IPS DF 6.9 (cell line): ENCODE measurements at regions not wholly inside any gene's neighbourhood (a gene's known extent, or its start where the extent isn't known, plus 50 kb on each side); places are given as distances from the start of the nearest gene placed in this dataset.

ENCODE experiments used
- DNase-seq: peaks from one replicate; pipeline ENCODE4 v3.0.0-alpha.2; 2013; ENCODE audit warnings: low read depth, low spot score
- H3K27ac ChIP-seq: one replicate; pipeline ENCODE4 v1.5.1; 2013; ENCODE audit warnings: low read length, control low read depth
- H3K27me3 ChIP-seq: 2 replicates; pipeline ENCODE4 v1.6.1; 2013; ENCODE audit warnings: mild to moderate bottlenecking, low read length; ENCODE audit not compliant: control insufficient read depth, insufficient read depth
- H3K36me3 ChIP-seq: 2 replicates; pipeline ENCODE4 v1.6.1; 2013; ENCODE audit warnings: low read length; ENCODE audit not compliant: control insufficient read depth, insufficient read depth
- H3K4me1 ChIP-seq: 2 replicates; pipeline ENCODE4 v1.6.1; 2013; ENCODE audit warnings: low read length; ENCODE audit not compliant: control insufficient read depth, insufficient read depth
- H3K4me3 ChIP-seq: 2 replicates; pipeline ENCODE4 v1.5.1; 2013; ENCODE audit warnings: mild to moderate bottlenecking, low read length
- H3K9me3 ChIP-seq: 2 replicates; pipeline ENCODE4 v1.6.1; 2013; ENCODE audit warnings: low read length, inconsistent platforms; ENCODE audit not compliant: control insufficient read depth, insufficient read depth
- WGBS: extraction: QIAGEN DNeasy Blood & Tissue Kit; methylation state at CpG from one replicate; pipeline ENCODE4 v1.1.7; 2013; ENCODE audit warnings: mixed read lengths, missing lambda C conversion rate; ENCODE audit not compliant: insufficient read length, insufficient coverage; 5-methylcytosine and 5-hydroxymethylcytosine counted together

- Histone ChIP-seq H3K27ac (no peak overlapping the region), H3K4me1 (no peaks in the 10 kb centered on the region), H3K27me3 (no peaks in the 10 kb centered on the region), H3K4me3 (no peak overlapping the region), H3K9me3 (no peaks in the 10 kb centered on the region), H3K36me3 (no peaks in the 10 kb centered on the region)
- no CpG with 5 or more reads among the region's 2 CpGs for WGBS
- DNase-seq = no peak
Observed at GRCh38 chr3:34235096-34235495, 436.7 kb downstream of the PDCD6IP start.

GRCh38 chr3:34237946-34238345 lies 439.5 kb downstream of the PDCD6IP start:
- Histone ChIP-seq H3K27ac (no peak overlapping the region), H3K4me3 (no peak overlapping the region), H3K27me3 (no peaks in the 10 kb centered on the region), H3K4me1 (no peaks in the 10 kb centered on the region), H3K9me3 (no peaks in the 10 kb centered on the region), H3K36me3 (no peaks in the 10 kb centered on the region)
- WGBS = no CpG with 5 or more reads among the region's 1 CpG
- no peak for DNase-seq

GRCh38 chr3:34238407-34238806 lies 440.0 kb downstream of the PDCD6IP start:
- no peaks in the 10 kb centered on the region for H3K36me3 ChIP-seq
- DNase-seq = no peak
- no peaks in the 10 kb centered on the region for H3K27me3 ChIP-seq
- no peak overlapping the region for H3K4me3 ChIP-seq
- no peaks in the 10 kb centered on the region for H3K4me1 ChIP-seq
- H3K27ac ChIP-seq = no peak overlapping the region
- WGBS = no CpG with 5 or more reads among the region's 1 CpG
- no peaks in the 10 kb centered on the region for H3K9me3 ChIP-seq

DNA sequence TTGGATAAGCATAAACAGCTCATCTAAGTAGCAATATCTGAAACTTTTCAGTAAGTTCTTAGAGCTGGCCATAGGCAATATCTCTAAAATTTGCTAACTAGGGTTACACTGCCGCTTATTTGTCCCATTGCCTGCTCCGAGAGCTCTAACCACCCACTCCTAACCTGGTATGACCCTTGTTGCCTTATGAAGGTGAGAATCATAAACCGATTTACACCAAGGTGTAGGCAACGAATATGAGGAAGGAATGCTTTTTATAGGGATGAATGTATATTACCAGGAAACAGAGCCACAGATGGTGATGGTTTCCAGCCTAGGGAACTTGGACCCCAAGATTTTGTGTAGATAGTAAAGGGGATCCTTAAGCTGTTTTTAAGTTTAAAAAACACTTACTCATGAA lies 440.9 kb downstream of the PDCD6IP start:
- H3K27ac ChIP-seq = no peak overlapping the region
- H3K4me3 ChIP-seq = no peak overlapping the region
- no CpG with 5 or more reads among the region's 4 CpGs for WGBS
- H3K27me3 ChIP-seq = no peaks in the 10 kb centered on the region
- DNase-seq = no peak
- no peaks in the 10 kb centered on the region for H3K9me3 ChIP-seq
- no peaks in the 10 kb centered on the region for H3K4me1 ChIP-seq
- no peaks in the 10 kb centered on the region for H3K36me3 ChIP-seq

- no peaks in the 10 kb centered on the region for H3K4me1 ChIP-seq
- DNase-seq = no peak
- H3K9me3 ChIP-seq = no peaks in the 10 kb centered on the region
- no peak overlapping the region for H3K27ac ChIP-seq
- H3K27me3 ChIP-seq = no peaks in the 10 kb centered on the region
- no peaks in the 10 kb centered on the region for H3K36me3 ChIP-seq
- no peak overlapping the region for H3K4me3 ChIP-seq
Observed at GRCh38 chr3:34239875-34240274, 441.4 kb downstream of the PDCD6IP start.

DNA sequence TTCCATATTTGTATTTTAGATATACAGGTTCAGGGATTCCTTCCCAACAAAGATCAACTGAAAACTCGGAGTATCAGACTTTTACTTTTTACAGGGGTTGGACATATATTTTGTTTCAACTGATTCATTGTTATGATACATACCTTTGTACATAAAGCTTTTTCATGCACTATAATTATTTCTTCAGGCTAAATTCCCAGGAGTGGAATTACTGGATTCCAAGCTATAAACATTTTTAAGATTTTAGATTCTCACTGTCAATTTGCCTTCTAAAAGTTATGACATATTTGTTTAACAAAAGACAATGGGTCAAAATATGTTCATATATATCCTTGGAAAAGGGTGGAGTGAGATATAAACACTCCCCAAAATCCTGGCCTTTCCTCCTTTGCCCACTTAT lies 449.0 kb downstream of the PDCD6IP start:
- H3K4me1 ChIP-seq = no peaks in the 10 kb centered on the region
- WGBS = no CpG with 5 or more reads among the region's 1 CpG
- H3K36me3 ChIP-seq = no peaks in the 10 kb centered on the region
- no peaks in the 10 kb centered on the region for H3K27me3 ChIP-seq
- no peak overlapping the region for H3K27ac ChIP-seq
- no peak overlapping the region for H3K4me3 ChIP-seq
- no peak for DNase-seq
- H3K9me3 ChIP-seq = no peaks in the 10 kb centered on the region

DNA sequence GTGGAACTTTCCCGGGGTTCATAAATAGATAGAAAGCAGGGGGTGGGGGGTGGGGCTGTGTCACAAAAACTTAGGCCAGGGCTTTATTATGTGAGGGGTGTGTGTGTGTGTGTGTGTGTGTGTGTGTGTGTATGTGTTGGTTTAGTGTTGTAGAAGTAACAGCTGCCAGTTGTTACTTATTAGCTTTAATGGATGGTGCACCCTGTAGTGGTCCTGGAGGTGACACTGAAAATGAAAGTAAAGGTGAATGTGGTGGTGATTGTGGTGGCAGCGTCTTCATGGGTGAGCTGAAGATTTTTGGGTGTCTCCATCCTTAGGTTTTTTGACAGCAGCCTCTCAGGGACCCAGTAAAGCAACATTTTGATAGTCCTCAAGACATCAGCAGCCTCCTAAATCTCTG lies 449.9 kb downstream of the PDCD6IP start:
- Histone ChIP-seq H3K4me3 (no peak overlapping the region), H3K9me3 (no peaks in the 10 kb centered on the region), H3K27ac (no peak overlapping the region), H3K36me3 (no peaks in the 10 kb centered on the region), H3K4me1 (no peaks in the 10 kb centered on the region), H3K27me3 (no peaks in the 10 kb centered on the region)
- DNase-seq = no peak
- WGBS = no CpG with 5 or more reads among the region's 2 CpGs

GRCh38 chr3:34254285-34254684 lies 455.9 kb downstream of the PDCD6IP start:
- Histone ChIP-seq H3K4me1 (peaks cover 7% of the 10 kb centered on the region; the same call in 1 of the 2 replicates), H3K9me3 (no peaks in the 10 kb centered on the region), H3K27ac (no peak overlapping the region), H3K27me3 (no peaks in the 10 kb centered on the region; the same call in 1 of the 2 replicates), H3K4me3 (no peak overlapping the region), H3K36me3 (no peaks in the 10 kb centered on the region)
- peak; percentile 25 for DNase-seq
- WGBS = 100% methylated on average over 1 of the region's 2 CpGs

- H3K27ac ChIP-seq = no peak overlapping the region
- no peaks in the 10 kb centered on the region for H3K36me3 ChIP-seq
- H3K9me3 ChIP-seq = no peaks in the 10 kb centered on the region
- no peak overlapping the region for H3K4me3 ChIP-seq
- H3K27me3 ChIP-seq = no peaks in the 10 kb centered on the region; the same call in 1 of the 2 replicates
- WGBS = no CpG with 5 or more reads among the region's 2 CpGs
- peaks cover 7% of the 10 kb centered on the region; the same call in 1 of the 2 replicates for H3K4me1 ChIP-seq
- DNase-seq = no peak
Observed at GRCh38 chr3:34256021-34256420, 457.6 kb downstream of the PDCD6IP start.

DNA sequence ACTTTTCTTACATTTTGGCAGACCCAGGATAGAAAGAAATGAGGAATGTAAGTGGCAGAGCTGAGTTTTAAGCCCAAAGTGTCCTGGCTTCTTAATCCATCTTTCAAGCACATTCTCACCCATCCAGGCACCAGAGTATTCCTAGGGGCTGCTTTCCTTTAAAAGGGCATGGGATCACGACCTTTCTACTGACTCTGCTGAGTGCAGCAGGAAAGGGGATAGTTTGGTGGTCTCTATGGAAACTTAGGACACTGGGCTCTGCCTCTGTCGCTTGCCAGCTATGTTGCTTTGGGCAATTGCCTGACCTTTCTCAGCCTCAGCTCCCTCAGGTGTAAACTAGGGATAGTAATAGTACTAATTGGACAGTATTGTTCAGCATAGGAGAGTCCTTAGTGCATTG lies 458.4 kb downstream of the PDCD6IP start:
- Histone ChIP-seq H3K27me3 (no peaks in the 10 kb centered on the region; the same call in 1 of the 2 replicates), H3K9me3 (no peaks in the 10 kb centered on the region), H3K4me1 (peaks cover 7% of the 10 kb centered on the region; the same call in 1 of the 2 replicates), H3K4me3 (no peak overlapping the region), H3K27ac (no peak overlapping the region), H3K36me3 (no peaks in the 10 kb centered on the region)
- no peak for DNase-seq
- no CpG with 5 or more reads among the region's 2 CpGs for WGBS

DNA sequence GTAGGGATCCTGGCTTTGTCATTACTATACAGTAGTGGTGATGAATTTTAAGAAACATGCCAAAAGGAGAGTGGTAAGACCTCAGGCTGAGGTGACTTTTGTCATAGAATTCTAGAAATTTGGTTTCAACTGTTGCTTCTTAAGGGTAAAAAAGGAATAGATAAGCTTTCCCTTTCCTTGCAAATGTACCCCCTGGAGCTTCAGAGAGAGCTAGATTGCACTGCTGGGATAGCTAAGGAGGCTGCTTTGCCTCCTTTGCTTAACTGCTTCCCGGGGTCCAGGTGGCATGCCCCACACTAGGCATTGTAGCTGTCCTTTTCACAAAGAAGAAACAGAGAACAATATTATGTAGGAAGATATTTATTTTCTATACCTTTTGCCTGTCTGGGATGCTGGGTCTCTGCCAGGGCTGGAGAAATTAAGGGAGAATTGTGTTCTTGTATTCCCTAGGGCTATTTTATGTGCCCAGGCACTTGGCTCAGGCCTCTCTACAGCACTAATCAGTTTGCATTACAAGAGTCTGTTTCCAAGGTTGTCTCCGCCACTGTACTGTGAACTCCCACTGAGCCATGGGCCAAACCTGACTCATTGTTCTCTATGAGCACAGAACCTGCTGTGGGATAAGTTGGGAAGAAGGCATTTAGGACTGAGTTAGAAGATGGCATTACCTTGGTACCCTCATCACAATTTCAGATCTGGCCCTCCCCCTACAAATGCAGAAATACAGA lies 460.0 kb downstream of the PDCD6IP start:
- no peak overlapping the region for H3K4me3 ChIP-seq
- H3K27me3 ChIP-seq = no peaks in the 10 kb centered on the region; the same call in 1 of the 2 replicates
- DNase-seq = no peak
- peaks cover 7% of the 10 kb centered on the region; the same call in 1 of the 2 replicates for H3K4me1 ChIP-seq
- H3K36me3 ChIP-seq = no peaks in the 10 kb centered on the region
- no peak overlapping the region for H3K27ac ChIP-seq
- no CpG with 5 or more reads among the region's 2 CpGs for WGBS
- H3K9me3 ChIP-seq = no peaks in the 10 kb centered on the region
